ENCODE measurements at regions not wholly inside any gene's neighbourhood (a gene's known extent, or its start where the extent isn't known, plus 50 kb on each side); places are given as distances from the start of the nearest gene placed in this dataset.
"Not testable (repeated sequence)": the region's sequence is repeated elsewhere in the genome, so short reads cannot be mapped to it uniquely, and the experiment has no call there.

DNA sequence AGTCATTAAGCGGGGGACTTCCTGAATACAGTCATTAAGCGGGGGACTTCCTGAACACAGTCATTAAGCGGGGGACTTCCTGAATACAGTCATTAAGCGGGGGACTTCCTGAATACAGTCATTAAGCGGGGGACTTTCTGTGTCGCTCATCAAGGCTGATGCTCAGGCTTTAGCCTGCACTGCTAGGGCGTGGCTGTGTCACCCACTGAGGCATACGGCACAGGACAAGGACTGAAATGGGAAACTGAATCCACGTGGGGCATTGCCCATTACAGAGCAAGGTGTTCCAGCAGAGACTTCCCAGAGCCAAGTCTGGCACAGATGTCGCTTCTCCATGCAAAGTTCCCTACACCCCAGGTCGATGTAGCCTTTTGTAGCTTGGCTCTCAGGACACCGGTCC lies 89.9 kb upstream of the FRMD1 start:
- CTCF ChIA-PET; H3K4me3 ChIP-seq (ENCODE audit: control insufficient read depth in 1 of 2, extremely low read depth in 1 of 2, low read length in 1 of 2); ATAC-seq (replicated peaks in 1 of 4); H3K9me3 ChIP-seq; H3K36me3 ChIP-seq (ENCODE audit: control insufficient read depth in 2 of 2, extremely low read depth in 1 of 2, insufficient read depth in 1 of 2, low read length in 1 of 2); POLR2A ChIA-PET; H3K27ac ChIP-seq (ENCODE audit: low read length); H3K27ac Mint-ChIP-seq; H3K4me3 Mint-ChIP-seq; H3K27me3 Mint-ChIP-seq; DNase-seq; H3K4me1 ChIP-seq (ENCODE audit: control insufficient read depth in 1 of 2, extremely low read depth in 1 of 2, insufficient read depth in 2 of 2, low read length in 2 of 2); H3K9me3 Mint-ChIP-seq; H3K27me3 ChIP-seq (replicated peaks in 1 of 2; ENCODE audit: control insufficient read depth in 2 of 2, extremely low read depth in 1 of 2, insufficient read depth in 2 of 2, low read length in 1 of 2); H3K36me3 Mint-ChIP-seq; H3K4me1 Mint-ChIP-seq: not testable (repeated sequence)
- whole genome bisulfite sequencing (ENCODE audit: insufficient coverage) = 73% methylated on average over 7 of the region's 12 CpGs

DNA sequence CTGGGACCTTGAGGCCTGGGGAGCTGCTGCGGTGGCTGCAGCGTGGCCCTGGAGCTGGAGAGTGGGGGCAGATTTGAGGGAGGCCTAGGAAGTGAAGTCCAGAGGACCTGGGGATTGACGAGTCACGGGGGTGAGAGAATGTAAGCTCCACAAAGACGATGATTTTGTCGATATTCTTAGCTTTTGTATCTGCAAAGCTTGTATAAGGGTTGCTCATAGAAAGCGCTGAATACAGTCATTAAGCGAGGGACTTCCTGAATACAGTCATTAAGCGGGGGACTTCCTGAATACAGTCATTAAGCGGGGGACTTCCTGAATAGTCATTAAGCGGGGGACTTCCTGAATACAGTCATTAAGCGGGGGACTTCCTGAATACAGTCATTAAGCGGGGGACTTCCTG lies 89.3 kb upstream of the FRMD1 start:
- not testable (repeated sequence) for H3K4me1 Mint-ChIP-seq, H3K27ac Mint-ChIP-seq

DNA sequence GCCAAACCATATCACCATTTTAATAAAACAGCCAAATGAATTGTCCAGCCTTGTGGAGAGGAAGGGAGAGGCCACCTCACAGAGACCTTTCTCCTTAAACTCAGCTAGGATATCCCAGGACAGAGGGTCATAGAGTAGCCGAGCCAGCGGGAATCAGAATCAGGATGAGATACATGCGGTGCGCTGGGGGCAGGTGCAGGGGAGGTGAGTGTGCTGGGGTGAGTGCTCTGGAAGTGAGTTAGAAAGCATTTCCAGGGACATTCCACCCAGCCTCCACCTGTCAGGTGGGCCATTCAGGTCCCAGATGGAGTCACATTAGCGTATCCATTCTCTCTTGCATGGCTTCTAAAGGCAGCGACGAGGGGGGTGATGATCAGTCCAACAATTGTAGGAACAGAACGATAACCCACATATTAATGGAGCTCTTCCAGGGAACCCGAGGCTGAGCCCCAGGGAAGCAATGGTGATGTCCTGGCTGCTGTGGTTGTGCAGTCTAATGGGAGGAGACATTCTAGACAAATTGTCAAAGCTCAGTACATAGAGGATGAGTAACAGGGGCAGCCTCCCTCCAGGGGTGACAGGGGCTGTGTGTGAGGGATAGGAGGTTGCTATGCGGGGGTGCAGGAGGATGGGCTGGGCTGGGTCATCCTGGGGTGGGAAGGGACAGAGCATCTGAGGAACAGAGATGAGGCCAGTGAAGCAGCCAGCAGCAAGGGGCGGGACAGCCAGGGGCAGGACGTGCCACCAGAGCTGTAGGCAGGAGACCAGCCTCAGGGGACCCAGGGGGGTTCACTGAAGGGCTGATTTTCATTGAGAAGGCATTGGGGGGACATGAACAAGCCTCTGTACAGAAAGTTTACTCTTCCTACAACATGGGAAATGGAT lies 88.7 kb upstream of the FRMD1 start:
- 86% methylated on average over 5 of the region's 12 CpGs for WGBS (ENCODE audit: insufficient coverage)
- H3K9me3 Mint-ChIP-seq = peaks cover 0 to 5% (median 0%) of the 10 kb centered on the region in 3 donors
- H3K4me1 ChIP-seq (ENCODE audit: control insufficient read depth in 1 of 2, extremely low read depth in 1 of 2, insufficient read depth in 2 of 2, low read length in 2 of 2) = peaks cover 0 to 2% of the 10 kb centered on the region in 2 experiments
- ChIA-PET POLR2A (no interaction called here), CTCF (no interaction called here)
- no peaks in the 10 kb centered on the region for H3K9me3 ChIP-seq
- no peak overlapping the region for H3K27ac Mint-ChIP-seq
- no peak overlapping the region for H3K27ac ChIP-seq (ENCODE audit: low read length)
- no peaks in the 10 kb centered on the region for H3K36me3 Mint-ChIP-seq
- no peaks in the 10 kb centered on the region for H3K4me1 Mint-ChIP-seq
- no peak overlapping the region for H3K4me3 Mint-ChIP-seq
- ATAC-seq (replicated peaks in 1 of 4) = no peak
- H3K36me3 ChIP-seq (ENCODE audit: control insufficient read depth in 2 of 2, extremely low read depth in 1 of 2, insufficient read depth in 1 of 2, low read length in 1 of 2) = no peaks in the 10 kb centered on the region
- DNase-seq = no peak
- peaks cover 0 to 15% of the 10 kb centered on the region in 2 experiments for H3K27me3 ChIP-seq (replicated peaks in 1 of 2; ENCODE audit: control insufficient read depth in 2 of 2, extremely low read depth in 1 of 2, insufficient read depth in 2 of 2, low read length in 1 of 2)
- no peak overlapping the region for H3K4me3 ChIP-seq (ENCODE audit: control insufficient read depth in 1 of 2, extremely low read depth in 1 of 2, low read length in 1 of 2)
- peaks cover 6 to 9% of the 10 kb centered on the region in 2 donors for H3K27me3 Mint-ChIP-seq

More for the DNA sequence above, 89.3 kb upstream of the FRMD1 start:
- H3K27me3 Mint-ChIP-seq; POLR2A ChIA-PET; H3K4me3 Mint-ChIP-seq; ATAC-seq (replicated peaks in 1 of 4); H3K4me3 ChIP-seq (ENCODE audit: control insufficient read depth in 1 of 2, extremely low read depth in 1 of 2, low read length in 1 of 2); DNase-seq; H3K36me3 Mint-ChIP-seq; H3K4me1 ChIP-seq (ENCODE audit: control insufficient read depth in 1 of 2, extremely low read depth in 1 of 2, insufficient read depth in 2 of 2, low read length in 2 of 2); H3K36me3 ChIP-seq (ENCODE audit: control insufficient read depth in 2 of 2, extremely low read depth in 1 of 2, insufficient read depth in 1 of 2, low read length in 1 of 2); CTCF ChIA-PET; H3K27ac ChIP-seq (ENCODE audit: low read length); H3K9me3 ChIP-seq; H3K27me3 ChIP-seq (replicated peaks in 1 of 2; ENCODE audit: control insufficient read depth in 2 of 2, extremely low read depth in 1 of 2, insufficient read depth in 2 of 2, low read length in 1 of 2); H3K9me3 Mint-ChIP-seq: not testable (repeated sequence)
- WGBS (ENCODE audit: insufficient coverage) = 100% methylated on average over 6 of the region's 13 CpGs

DNA sequence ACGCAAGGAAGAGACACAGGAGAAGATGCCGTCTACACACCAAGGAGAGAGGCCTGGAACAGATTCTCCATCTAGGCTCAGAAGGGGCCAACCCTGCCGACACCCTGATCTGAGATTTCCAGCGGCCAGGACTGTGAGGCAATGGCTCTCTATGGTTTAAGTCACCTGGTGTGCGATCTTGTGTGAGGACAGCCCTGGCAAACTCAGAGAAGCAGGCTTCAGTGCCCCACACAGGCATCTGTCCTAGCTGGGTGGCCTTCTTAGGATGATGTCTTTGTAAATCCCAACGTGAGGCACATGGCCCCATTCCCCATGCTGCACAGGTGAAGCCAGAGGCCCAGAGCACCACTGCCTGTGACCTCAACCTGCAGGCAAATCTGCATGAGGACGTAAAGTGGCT lies 87.6 kb upstream of the FRMD1 start:
- peaks cover 0 to 2% of the 10 kb centered on the region in 2 experiments for H3K4me1 ChIP-seq (ENCODE audit: control insufficient read depth in 1 of 2, extremely low read depth in 1 of 2, insufficient read depth in 2 of 2, low read length in 2 of 2)
- WGBS (ENCODE audit: insufficient coverage) = 93% methylated on average over 6 of the region's 7 CpGs
- H3K36me3 ChIP-seq (ENCODE audit: control insufficient read depth in 2 of 2, extremely low read depth in 1 of 2, insufficient read depth in 1 of 2, low read length in 1 of 2) = no peaks in the 10 kb centered on the region
- H3K4me3 ChIP-seq (ENCODE audit: control insufficient read depth in 1 of 2, extremely low read depth in 1 of 2, low read length in 1 of 2) = no peak overlapping the region
- POLR2A ChIA-PET = no interaction called here
- no peaks in the 10 kb centered on the region for H3K4me1 Mint-ChIP-seq
- H3K4me3 Mint-ChIP-seq = no peak overlapping the region
- H3K9me3 Mint-ChIP-seq = peaks cover 0 to 5% (median 0%) of the 10 kb centered on the region in 3 donors
- peaks cover 0 to 15% of the 10 kb centered on the region in 2 experiments for H3K27me3 ChIP-seq (replicated peaks in 1 of 2; ENCODE audit: control insufficient read depth in 2 of 2, extremely low read depth in 1 of 2, insufficient read depth in 2 of 2, low read length in 1 of 2)
- H3K27me3 Mint-ChIP-seq = peaks cover 9 to 14% of the 10 kb centered on the region in 2 donors
- no peak for ATAC-seq (replicated peaks in 1 of 4)
- H3K27ac Mint-ChIP-seq = no peak overlapping the region
- no peak for DNase-seq
- CTCF ChIA-PET = no interaction called here
- H3K36me3 Mint-ChIP-seq = no peaks in the 10 kb centered on the region
- no peaks in the 10 kb centered on the region for H3K9me3 ChIP-seq
- no peak overlapping the region for H3K27ac ChIP-seq (ENCODE audit: low read length)

DNA sequence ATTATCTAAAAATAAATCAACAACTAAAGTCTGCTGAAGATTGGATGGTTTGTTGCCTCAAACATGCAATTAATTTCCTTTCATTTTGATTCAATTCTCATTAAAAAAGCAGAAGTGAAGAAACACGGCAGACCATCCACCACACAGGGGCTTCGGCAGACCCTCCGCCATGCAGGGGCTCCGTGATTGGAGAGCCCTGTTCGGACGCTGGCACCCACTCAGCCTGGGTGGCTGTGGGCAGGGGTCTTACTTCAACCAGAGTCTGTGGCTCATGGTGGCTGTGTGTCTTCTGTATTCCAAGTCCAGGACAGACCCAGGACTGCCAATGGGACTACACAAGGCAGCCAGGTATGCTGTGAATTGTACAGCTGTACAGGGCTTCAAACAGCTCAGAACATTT lies 86.9 kb upstream of the FRMD1 start:
- H3K9me3 ChIP-seq = no peaks in the 10 kb centered on the region

DNA sequence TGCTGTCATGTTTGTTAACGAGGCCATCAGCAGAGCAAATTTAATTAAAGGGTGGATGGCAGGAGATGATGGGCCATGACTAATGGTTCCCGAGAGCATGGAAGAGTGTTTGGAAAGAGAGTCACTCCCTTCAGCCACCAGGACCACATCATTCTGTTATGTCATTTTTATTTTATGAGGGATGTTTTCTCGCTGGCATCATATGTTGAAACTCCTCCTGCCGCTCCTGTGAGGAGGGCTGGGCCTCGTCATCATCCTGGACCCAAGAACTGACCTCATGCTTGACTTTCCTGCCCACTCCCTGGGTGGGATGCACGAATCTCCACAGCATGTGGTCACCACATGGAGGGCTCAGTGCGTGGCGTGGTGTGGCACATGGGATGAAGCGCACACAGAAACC lies 86.4 kb upstream of the FRMD1 start:
- 40% methylated on average over 1 of the region's 9 CpGs for WGBS (ENCODE audit: insufficient coverage)
- H3K27me3 ChIP-seq (replicated peaks in 1 of 2; ENCODE audit: control insufficient read depth in 2 of 2, extremely low read depth in 1 of 2, insufficient read depth in 2 of 2, low read length in 1 of 2) = peaks cover 0 to 15% of the 10 kb centered on the region in 2 experiments
- Mint-ChIP-seq H3K27me3 (peaks cover 5 to 12% of the 10 kb centered on the region in 2 donors), H3K4me3 (no peak overlapping the region), H3K36me3 (no peaks in the 10 kb centered on the region), H3K9me3 (peaks cover 0 to 5% (median 0%) of the 10 kb centered on the region in 3 donors), H3K27ac (no peak overlapping the region), H3K4me1 (no peaks in the 10 kb centered on the region)
- POLR2A ChIA-PET = no interaction called here
- peaks cover 0 to 2% of the 10 kb centered on the region in 2 experiments for H3K4me1 ChIP-seq (ENCODE audit: control insufficient read depth in 1 of 2, extremely low read depth in 1 of 2, insufficient read depth in 2 of 2, low read length in 2 of 2)
- DNase-seq (no peak), ATAC-seq (replicated peaks in 1 of 4) (no peak)
- H3K9me3 ChIP-seq = no peaks in the 10 kb centered on the region
- H3K27ac ChIP-seq (ENCODE audit: low read length) = no peak overlapping the region
- CTCF ChIA-PET = no interaction called here
- H3K36me3 ChIP-seq (ENCODE audit: control insufficient read depth in 2 of 2, extremely low read depth in 1 of 2, insufficient read depth in 1 of 2, low read length in 1 of 2) = no peaks in the 10 kb centered on the region
- no peak overlapping the region for H3K4me3 ChIP-seq (ENCODE audit: control insufficient read depth in 1 of 2, extremely low read depth in 1 of 2, low read length in 1 of 2)

More for the DNA sequence above, 86.9 kb upstream of the FRMD1 start:
- Mint-ChIP-seq H3K27me3 (peaks cover 8 to 13% of the 10 kb centered on the region in 2 donors), H3K36me3 (no peaks in the 10 kb centered on the region), H3K4me3 (no peak overlapping the region), H3K4me1 (no peaks in the 10 kb centered on the region), H3K9me3 (peaks cover 0 to 5% (median 0%) of the 10 kb centered on the region in 3 donors), H3K27ac (no peak overlapping the region)
- ATAC-seq (replicated peaks in 1 of 4) (no peak), DNase-seq (no peak)
- ChIA-PET POLR2A (no interaction called here), CTCF (no interaction called here)
- Histone ChIP-seq H3K27ac (ENCODE audit: low read length) (no peak overlapping the region), H3K4me1 (ENCODE audit: control insufficient read depth in 1 of 2, extremely low read depth in 1 of 2, insufficient read depth in 2 of 2, low read length in 2 of 2) (peaks cover 0 to 2% of the 10 kb centered on the region in 2 experiments), H3K4me3 (ENCODE audit: control insufficient read depth in 1 of 2, extremely low read depth in 1 of 2, low read length in 1 of 2) (no peak overlapping the region), H3K36me3 (ENCODE audit: control insufficient read depth in 2 of 2, extremely low read depth in 1 of 2, insufficient read depth in 1 of 2, low read length in 1 of 2) (no peaks in the 10 kb centered on the region), H3K27me3 (replicated peaks in 1 of 2; ENCODE audit: control insufficient read depth in 2 of 2, extremely low read depth in 1 of 2, insufficient read depth in 2 of 2, low read length in 1 of 2) (peaks cover 0 to 15% of the 10 kb centered on the region in 2 experiments)
- WGBS (ENCODE audit: insufficient coverage) = 98% methylated on average over 5 of the region's 6 CpGs

Measured in T-cell (primary cell).